ENCODE measurements at regions not wholly inside any gene's neighbourhood (a gene's known extent, or its start where the extent isn't known, plus 50 kb on each side); places are given as distances from the start of the nearest gene placed in this dataset.

GRCh38 chr14:86936556-86936955 is 1056.4 kb downstream of the GALC start:
- no peak overlapping the region for H3K4me3 ChIP-seq (ENCODE audit: low read depth, low read length)
- no peak for DNase-seq (ENCODE audit: low read depth, low spot score)
- ChIA-PET CTCF (no interaction called here), POLR2A (no interaction called here)
- no peak for TF ChIP-seq CTCF (IDR thresholded peaks at IDR 0.05; ENCODE audit: insufficient read depth, low read length, missing control alignments)

- ChIA-PET POLR2A (no interaction called here), CTCF (no interaction called here)
- H3K4me3 ChIP-seq (ENCODE audit: low read depth, low read length): no peak overlapping the region
- no peak for DNase-seq (ENCODE audit: low read depth, low spot score)
- no peak for TF ChIP-seq CTCF (IDR thresholded peaks at IDR 0.05; ENCODE audit: insufficient read depth, low read length, missing control alignments)
Observed at GRCh38 chr14:86935241-86935885, 1057.6 kb downstream of the GALC start.

- POLR2A ChIA-PET: no interaction called here
- no peak for TF ChIP-seq CTCF (IDR thresholded peaks at IDR 0.05; ENCODE audit: insufficient read depth, low read length, missing control alignments)
Observed at GRCh38 chr14:86933958-86934595, 1058.9 kb downstream of the GALC start.

GRCh38 chr14:86933460-86933859 is 1059.5 kb downstream of the GALC start:
- no peak overlapping the region for H3K4me3 ChIP-seq (ENCODE audit: low read depth, low read length)
- no peak for DNase-seq (ENCODE audit: low read depth, low spot score)
- CTCF ChIA-PET: no interaction called here
- POLR2A ChIA-PET: no interaction called here
- TF ChIP-seq CTCF (IDR thresholded peaks at IDR 0.05; ENCODE audit: insufficient read depth, low read length, missing control alignments): no peak

More at GRCh38 chr14:86933958-86934595, 1058.9 kb downstream of the GALC start:
- CTCF ChIA-PET: no interaction called here
- no peak for DNase-seq (ENCODE audit: low read depth, low spot score)
- H3K4me3 ChIP-seq (ENCODE audit: low read depth, low read length): no peak overlapping the region

GRCh38 chr14:86915406-86915805 is 1077.6 kb downstream of the GALC start:
- DNase-seq (ENCODE audit: low read depth, low spot score): no peak
- ChIA-PET POLR2A (no interaction called here), CTCF (no interaction called here)
- TF ChIP-seq CTCF (IDR thresholded peaks at IDR 0.05; ENCODE audit: insufficient read depth, low read length, missing control alignments): no peak
- no peak overlapping the region for H3K4me3 ChIP-seq (ENCODE audit: low read depth, low read length)

GRCh38 chr14:86912709-86913108 is 1080.3 kb downstream of the GALC start:
- DNase-seq (ENCODE audit: low read depth, low spot score): no peak
- TF ChIP-seq CTCF (IDR thresholded peaks at IDR 0.05; ENCODE audit: insufficient read depth, low read length, missing control alignments): no peak
- H3K4me3 ChIP-seq (ENCODE audit: low read depth, low read length): no peak overlapping the region
- POLR2A ChIA-PET: no interaction called here
- CTCF ChIA-PET: no interaction called here

Measured in AG04449 (cell line).